HepG2 (cell line): ENCODE measurements at regions not wholly inside any gene's neighbourhood (a gene's known extent, or its start where the extent isn't known, plus 50 kb on each side); places are given as distances from the start of the nearest gene placed in this dataset.

Experiments
- ARID4A ChIP-seq: sonication (generic); formaldehyde crosslinking; IDR thresholded peaks from 2 replicates; pipeline ENCODE4 v1.5.0; 2020; ENCODE audit warnings: mild to moderate bottlenecking, missing genetic modification reagents, borderline replicate concordance
- GLI4 ChIP-seq: sonication (generic); formaldehyde crosslinking; IDR thresholded peaks from 2 replicates; pipeline ENCODE4 v1.5.1; 2020; ENCODE audit warnings: missing genetic modification reagents, mild to moderate bottlenecking, moderate library complexity, borderline replicate concordance
- TF ChIP-seq, protein P1 (sequence below): sonication (generic); formaldehyde crosslinking; IDR thresholded peaks from 2 replicates; pipeline ENCODE4 v1.4.0; 2020; ENCODE audit warnings: missing genetic modification reagents

DNA sequence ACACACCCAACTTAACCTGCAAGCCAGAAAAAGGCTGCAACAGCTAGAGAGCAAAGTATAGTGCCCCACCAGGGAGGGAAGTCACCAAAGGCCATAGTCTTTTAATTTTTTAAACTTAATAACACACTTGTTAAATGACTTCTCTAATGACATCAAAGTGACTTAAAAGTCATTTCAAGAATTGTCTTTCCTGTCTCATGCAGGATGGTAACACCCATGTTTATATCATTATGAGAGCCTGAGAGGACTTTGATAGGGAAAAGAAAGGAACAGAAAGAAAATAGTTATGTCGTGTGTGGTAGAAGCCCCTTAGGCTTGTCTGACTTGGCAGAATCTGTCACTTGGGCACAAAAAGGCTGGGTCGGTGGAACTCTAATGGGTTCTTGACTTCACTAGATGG is 57.9 kb upstream of the C2CD4B start (continued):
- TF ChIP-seq ARID4A (CRISPR knock-in tag): no peak
- TF ChIP-seq, protein P1, sequence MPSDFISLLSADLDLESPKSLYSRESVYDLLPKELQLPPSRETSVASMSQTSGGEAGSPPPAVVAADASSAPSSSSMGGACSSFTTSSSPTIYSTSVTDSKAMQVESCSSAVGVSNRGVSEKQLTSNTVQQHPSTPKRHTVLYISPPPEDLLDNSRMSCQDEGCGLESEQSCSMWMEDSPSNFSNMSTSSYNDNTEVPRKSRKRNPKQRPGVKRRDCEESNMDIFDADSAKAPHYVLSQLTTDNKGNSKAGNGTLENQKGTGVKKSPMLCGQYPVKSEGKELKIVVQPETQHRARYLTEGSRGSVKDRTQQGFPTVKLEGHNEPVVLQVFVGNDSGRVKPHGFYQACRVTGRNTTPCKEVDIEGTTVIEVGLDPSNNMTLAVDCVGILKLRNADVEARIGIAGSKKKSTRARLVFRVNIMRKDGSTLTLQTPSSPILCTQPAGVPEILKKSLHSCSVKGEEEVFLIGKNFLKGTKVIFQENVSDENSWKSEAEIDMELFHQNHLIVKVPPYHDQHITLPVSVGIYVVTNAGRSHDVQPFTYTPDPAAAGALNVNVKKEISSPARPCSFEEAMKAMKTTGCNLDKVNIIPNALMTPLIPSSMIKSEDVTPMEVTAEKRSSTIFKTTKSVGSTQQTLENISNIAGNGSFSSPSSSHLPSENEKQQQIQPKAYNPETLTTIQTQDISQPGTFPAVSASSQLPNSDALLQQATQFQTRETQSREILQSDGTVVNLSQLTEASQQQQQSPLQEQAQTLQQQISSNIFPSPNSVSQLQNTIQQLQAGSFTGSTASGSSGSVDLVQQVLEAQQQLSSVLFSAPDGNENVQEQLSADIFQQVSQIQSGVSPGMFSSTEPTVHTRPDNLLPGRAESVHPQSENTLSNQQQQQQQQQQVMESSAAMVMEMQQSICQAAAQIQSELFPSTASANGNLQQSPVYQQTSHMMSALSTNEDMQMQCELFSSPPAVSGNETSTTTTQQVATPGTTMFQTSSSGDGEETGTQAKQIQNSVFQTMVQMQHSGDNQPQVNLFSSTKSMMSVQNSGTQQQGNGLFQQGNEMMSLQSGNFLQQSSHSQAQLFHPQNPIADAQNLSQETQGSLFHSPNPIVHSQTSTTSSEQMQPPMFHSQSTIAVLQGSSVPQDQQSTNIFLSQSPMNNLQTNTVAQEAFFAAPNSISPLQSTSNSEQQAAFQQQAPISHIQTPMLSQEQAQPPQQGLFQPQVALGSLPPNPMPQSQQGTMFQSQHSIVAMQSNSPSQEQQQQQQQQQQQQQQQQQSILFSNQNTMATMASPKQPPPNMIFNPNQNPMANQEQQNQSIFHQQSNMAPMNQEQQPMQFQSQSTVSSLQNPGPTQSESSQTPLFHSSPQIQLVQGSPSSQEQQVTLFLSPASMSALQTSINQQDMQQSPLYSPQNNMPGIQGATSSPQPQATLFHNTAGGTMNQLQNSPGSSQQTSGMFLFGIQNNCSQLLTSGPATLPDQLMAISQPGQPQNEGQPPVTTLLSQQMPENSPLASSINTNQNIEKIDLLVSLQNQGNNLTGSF (CRISPR knock-in tag): no peak
- no peak for TF ChIP-seq GLI4 (CRISPR knock-in tag)
